HG02623 (cell line): ENCODE measurements at regions not wholly inside any gene's neighbourhood (a gene's known extent, or its start where the extent isn't known, plus 50 kb on each side); places are given as distances from the start of the nearest gene placed in this dataset.

Source experiments
- ATAC-seq: cut with Tn5 transposase; IDR thresholded peaks from one replicate; pipeline ENCODE4 v1.9.1; 2021; ENCODE audit warnings: moderate library complexity; ENCODE audit not compliant: unreplicated experiment

- ATAC-seq, result no peak
Observed at GRCh38 chr15:37682304-37682703, 252.1 kb upstream of the TMCO5A start.

- ATAC-seq, result no peak
Observed at GRCh38 chr15:37691911-37692310, 242.5 kb upstream of the TMCO5A start.

- ATAC-seq, result no peak
Observed at GRCh38 chr15:37693926-37694325, 240.5 kb upstream of the TMCO5A start.

- no peak for ATAC-seq
Observed at GRCh38 chr15:37695719-37696118, 238.7 kb upstream of the TMCO5A start.

GRCh38 chr15:37698679-37699078 is 235.8 kb upstream of the TMCO5A start:
- no peak for ATAC-seq

- no peak for ATAC-seq
Observed at GRCh38 chr15:37701230-37701629, 233.2 kb upstream of the TMCO5A start.

GRCh38 chr15:37709669-37710068 is 224.8 kb upstream of the TMCO5A start:
- ATAC-seq, result no peak

- ATAC-seq, result no peak
Observed at GRCh38 chr15:37715101-37715500, 219.3 kb upstream of the TMCO5A start.

GRCh38 chr15:37720267-37720666 is 214.2 kb upstream of the TMCO5A start:
- no peak for ATAC-seq

- ATAC-seq, result no peak
Observed at GRCh38 chr15:37731146-37731746, 203.2 kb upstream of the TMCO5A start.

GRCh38 chr15:37733628-37734027 is 200.8 kb upstream of the TMCO5A start:
- no peak for ATAC-seq

GRCh38 chr15:37740623-37741141 is 193.8 kb upstream of the TMCO5A start:
- no peak for ATAC-seq

- no peak for ATAC-seq
Observed at GRCh38 chr15:37743826-37744225, 190.6 kb upstream of the TMCO5A start.

GRCh38 chr15:37744521-37744920 is 189.9 kb upstream of the TMCO5A start:
- no peak for ATAC-seq

GRCh38 chr15:37751401-37751800 is 183.0 kb upstream of the TMCO5A start:
- no peak for ATAC-seq

GRCh38 chr15:37756407-37756806 is 178.0 kb upstream of the TMCO5A start:
- no peak for ATAC-seq

GRCh38 chr15:37758412-37758811 is 176.0 kb upstream of the TMCO5A start:
- no peak for ATAC-seq

GRCh38 chr15:37764733-37765191 is 169.7 kb upstream of the TMCO5A start:
- peak; percentile 77 for ATAC-seq

- ATAC-seq, result no peak
Observed at GRCh38 chr15:37765786-37766185, 168.7 kb upstream of the TMCO5A start.

GRCh38 chr15:37767841-37768455 is 166.5 kb upstream of the TMCO5A start:
- no peak for ATAC-seq

GRCh38 chr15:37771465-37771864 is 163.0 kb upstream of the TMCO5A start:
- no peak for ATAC-seq

- no peak for ATAC-seq
Observed at GRCh38 chr15:37773111-37773860, 161.2 kb upstream of the TMCO5A start.
